Vagina (tissue), 2 donors: ENCODE measurements at regions not wholly inside any gene's neighbourhood (a gene's known extent, or its start where the extent isn't known, plus 50 kb on each side); places are given as distances from the start of the nearest gene placed in this dataset.

Source experiments
- DNase-seq, 2 donors: peaks; one replicate each; pipeline ENCODE4 v3.0.0-alpha.2; 2017; ENCODE audit errors: extremely low spot score in 2 of 2
- H3K27ac ChIP-seq: fragments of 200-600 bp; sonication (generic); one replicate; pipeline ENCODE4 v1.5.1; 2019
- H3K27me3 ChIP-seq: fragments of 200-600 bp; sonication (generic); one replicate; pipeline ENCODE4 v1.5.1; 2019
- H3K36me3 ChIP-seq, 2 donors: fragments of 200-600 bp; sonication (generic); one replicate each; pipeline ENCODE4 v1.5.1; 2017 to 2019
- H3K4me1 ChIP-seq: fragments of 200-600 bp; sonication (generic); one replicate; pipeline ENCODE4 v1.5.1; 2019
- H3K4me3 ChIP-seq, 2 donors: fragments of 200-600 bp; sonication (generic); 1 replicate in 1 of 2; 2 replicates in 1 of 2; pipeline ENCODE4 v1.5.1; 2016 to 2019
- H3K9me3 ChIP-seq: fragments of 200-600 bp; sonication (generic); one replicate; pipeline ENCODE4 v1.5.1; 2019
- POLR2A ChIP-seq, 2 donors: fragments of 450-650 bp; IDR thresholded peaks; one replicate each; pipeline ENCODE4 v1.6.1; 2017; ENCODE audit warnings: antibody characterized with exemption in 2 of 2, mild to moderate bottlenecking in 2 of 2, moderate library complexity in 2 of 2
- POLR2AphosphoS5 ChIP-seq, 2 donors: sonication (generic); formaldehyde crosslinking; IDR thresholded peaks; one replicate each; pipeline ENCODE4 v1.9.0; 2017; ENCODE audit warnings: antibody characterized with exemption in 2 of 2, mild to moderate bottlenecking in 2 of 2, low read depth in 1 of 2; ENCODE audit not compliant: insufficient read depth in 1 of 2
- intact Hi-C: fragments of 100-400 bp; cut with DNase I; formaldehyde crosslinking; loops from one replicate; pipeline ENCODE4 v1.15.1; 2023
- TF ChIP-seq, protein P1 (sequence below), 3 experiments: fragments of 450-650 bp in 2 of 3; fragments of 200-600 bp in 1 of 3; sonication (generic) in 1 of 3; IDR thresholded peaks; one replicate each; pipeline ENCODE4 v1.5.1; 2017 to 2019; ENCODE audit warnings: antibody characterized with exemption in 3 of 3, mild to moderate bottlenecking in 2 of 3, moderate library complexity in 2 of 3

DNA sequence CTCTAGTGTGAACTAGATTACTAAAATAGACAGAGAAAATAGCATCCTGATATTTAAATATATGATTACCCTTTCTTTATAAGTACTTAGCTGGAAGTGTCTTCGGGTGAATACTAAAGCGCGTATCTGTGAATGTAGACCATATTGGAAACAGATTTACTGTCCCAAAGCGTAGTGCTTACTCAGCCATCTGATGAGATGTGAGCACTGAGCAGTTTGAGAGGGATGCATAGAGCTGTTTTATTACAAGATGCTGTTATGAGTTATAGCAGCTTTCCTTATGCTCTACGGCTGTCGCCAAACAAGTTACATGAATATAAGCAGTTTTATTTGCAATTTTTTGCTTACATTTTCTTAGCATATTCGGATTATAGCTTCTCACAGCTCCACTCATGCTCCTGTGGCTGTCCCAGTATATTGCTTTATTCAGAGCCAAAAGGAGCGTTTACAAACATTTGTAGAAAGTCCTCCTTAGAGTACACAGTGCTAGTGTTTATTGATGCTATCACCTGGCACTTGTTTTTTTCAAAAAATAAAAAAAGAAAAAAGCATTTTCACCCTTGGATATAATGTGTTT lies 981.4 kb upstream of the WWC1 start:
- Histone ChIP-seq H3K27me3 (no peaks in the 10 kb centered on the region), H3K27ac (no peak overlapping the region), H3K4me3 (no peak overlapping the region), H3K36me3 (no peaks in the 10 kb centered on the region), H3K4me1 (no peaks in the 10 kb centered on the region), H3K9me3 (no peaks in the 10 kb centered on the region)
- DNase-seq = no peak
- TF ChIP-seq, protein P1, sequence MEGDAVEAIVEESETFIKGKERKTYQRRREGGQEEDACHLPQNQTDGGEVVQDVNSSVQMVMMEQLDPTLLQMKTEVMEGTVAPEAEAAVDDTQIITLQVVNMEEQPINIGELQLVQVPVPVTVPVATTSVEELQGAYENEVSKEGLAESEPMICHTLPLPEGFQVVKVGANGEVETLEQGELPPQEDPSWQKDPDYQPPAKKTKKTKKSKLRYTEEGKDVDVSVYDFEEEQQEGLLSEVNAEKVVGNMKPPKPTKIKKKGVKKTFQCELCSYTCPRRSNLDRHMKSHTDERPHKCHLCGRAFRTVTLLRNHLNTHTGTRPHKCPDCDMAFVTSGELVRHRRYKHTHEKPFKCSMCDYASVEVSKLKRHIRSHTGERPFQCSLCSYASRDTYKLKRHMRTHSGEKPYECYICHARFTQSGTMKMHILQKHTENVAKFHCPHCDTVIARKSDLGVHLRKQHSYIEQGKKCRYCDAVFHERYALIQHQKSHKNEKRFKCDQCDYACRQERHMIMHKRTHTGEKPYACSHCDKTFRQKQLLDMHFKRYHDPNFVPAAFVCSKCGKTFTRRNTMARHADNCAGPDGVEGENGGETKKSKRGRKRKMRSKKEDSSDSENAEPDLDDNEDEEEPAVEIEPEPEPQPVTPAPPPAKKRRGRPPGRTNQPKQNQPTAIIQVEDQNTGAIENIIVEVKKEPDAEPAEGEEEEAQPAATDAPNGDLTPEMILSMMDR (IDR thresholded peaks at IDR 0.05) = no peak
- TF ChIP-seq POLR2A (IDR thresholded peaks at IDR 0.05) (no peak), POLR2AphosphoS5 (IDR thresholded peaks at IDR 0.05; ENCODE audit: insufficient read depth in 1 of 2, low read depth in 1 of 2) (no peak)
- intact Hi-C loops = no loop called here

DNA sequence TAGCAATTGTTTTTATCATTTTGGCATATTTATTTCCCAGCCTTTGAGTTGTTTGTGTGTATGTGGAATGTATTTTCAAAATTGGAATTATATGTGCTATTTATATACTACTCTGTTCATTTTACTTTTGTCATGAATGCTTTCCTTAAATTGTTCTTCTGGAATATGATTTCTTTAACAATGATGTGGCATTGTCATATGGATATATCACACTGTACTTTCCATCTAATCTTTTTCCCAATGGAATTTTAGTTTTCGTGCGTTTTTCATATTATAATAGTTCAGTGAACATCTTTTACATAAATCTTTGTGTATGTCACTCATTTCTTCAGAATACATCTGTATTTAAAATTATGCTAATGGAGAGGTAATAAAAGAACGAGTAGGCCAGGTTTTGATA lies 980.1 kb upstream of the WWC1 start:
- intact Hi-C loops = no loop called here
- DNase-seq = no peak

DNA sequence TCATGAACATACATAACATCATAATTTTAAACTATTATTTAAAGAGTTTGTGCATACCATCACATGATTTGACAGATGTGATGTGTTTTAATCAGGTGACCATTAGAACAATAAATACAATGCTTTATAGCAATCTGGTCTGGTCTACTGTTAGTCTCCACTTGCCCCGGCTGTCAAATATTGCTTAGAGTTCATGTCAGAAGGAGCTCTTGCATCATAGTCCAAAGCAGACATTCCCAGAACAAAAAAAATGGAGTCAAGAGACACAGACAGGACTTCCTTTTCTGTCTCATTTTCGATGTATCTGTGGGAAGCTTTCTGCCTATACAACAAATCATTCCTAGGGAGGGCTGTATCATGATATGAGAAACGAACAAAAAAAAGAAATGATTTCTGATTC lies 979.2 kb upstream of the WWC1 start:
- no peak for DNase-seq
- Histone ChIP-seq H3K4me3 (no peak overlapping the region), H3K9me3 (no peaks in the 10 kb centered on the region), H3K4me1 (no peaks in the 10 kb centered on the region), H3K36me3 (no peaks in the 10 kb centered on the region), H3K27ac (no peak overlapping the region), H3K27me3 (no peaks in the 10 kb centered on the region)
- intact Hi-C loops = no loop called here
- TF ChIP-seq, protein P1 (IDR thresholded peaks at IDR 0.05) = no peak
- TF ChIP-seq POLR2A (IDR thresholded peaks at IDR 0.05) = no peak
- TF ChIP-seq POLR2AphosphoS5 (IDR thresholded peaks at IDR 0.05; ENCODE audit: insufficient read depth in 1 of 2, low read depth in 1 of 2) = no peak

More for the DNA sequence above, 980.1 kb upstream of the WWC1 start:
- no peaks in the 10 kb centered on the region for H3K4me1 ChIP-seq
- TF ChIP-seq, protein P1 (IDR thresholded peaks at IDR 0.05) = no peak
- TF ChIP-seq POLR2AphosphoS5 (IDR thresholded peaks at IDR 0.05; ENCODE audit: insufficient read depth in 1 of 2, low read depth in 1 of 2) (no peak), POLR2A (IDR thresholded peaks at IDR 0.05) (no peak)
- no peaks in the 10 kb centered on the region for H3K9me3 ChIP-seq
- H3K36me3 ChIP-seq = no peaks in the 10 kb centered on the region
- no peak overlapping the region for H3K27ac ChIP-seq
- H3K4me3 ChIP-seq = no peak overlapping the region
- H3K27me3 ChIP-seq = no peaks in the 10 kb centered on the region

DNA sequence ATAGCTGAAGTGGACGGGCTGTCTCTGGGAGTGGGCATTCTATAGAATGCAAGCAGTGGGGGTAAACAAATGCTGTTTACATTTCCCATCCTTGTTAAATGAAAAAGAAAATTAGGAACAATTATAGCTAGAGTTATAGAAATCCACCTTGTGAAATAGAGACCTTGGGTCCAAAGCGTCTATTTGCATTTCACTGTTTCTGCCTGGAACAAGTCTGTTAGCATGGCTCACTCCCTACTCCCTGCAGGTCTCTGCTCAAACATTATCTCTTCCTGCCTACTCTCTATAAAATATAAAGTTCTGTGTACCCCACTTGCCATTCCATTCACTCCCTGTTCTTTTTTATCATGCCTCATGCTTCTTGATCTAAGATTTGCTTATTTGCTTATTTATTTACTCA lies 975.7 kb upstream of the WWC1 start:
- H3K4me1 ChIP-seq = no peaks in the 10 kb centered on the region
- no peaks in the 10 kb centered on the region for H3K9me3 ChIP-seq
- no peak for DNase-seq
- H3K36me3 ChIP-seq = no peaks in the 10 kb centered on the region
- intact Hi-C loops = no loop called here
- H3K27ac ChIP-seq = no peak overlapping the region
- no peak overlapping the region for H3K4me3 ChIP-seq
- TF ChIP-seq, protein P1 (IDR thresholded peaks at IDR 0.05) = no peak
- TF ChIP-seq POLR2AphosphoS5 (IDR thresholded peaks at IDR 0.05; ENCODE audit: insufficient read depth in 1 of 2, low read depth in 1 of 2) = no peak
- no peak for TF ChIP-seq POLR2A (IDR thresholded peaks at IDR 0.05)
- no peaks in the 10 kb centered on the region for H3K27me3 ChIP-seq

DNA sequence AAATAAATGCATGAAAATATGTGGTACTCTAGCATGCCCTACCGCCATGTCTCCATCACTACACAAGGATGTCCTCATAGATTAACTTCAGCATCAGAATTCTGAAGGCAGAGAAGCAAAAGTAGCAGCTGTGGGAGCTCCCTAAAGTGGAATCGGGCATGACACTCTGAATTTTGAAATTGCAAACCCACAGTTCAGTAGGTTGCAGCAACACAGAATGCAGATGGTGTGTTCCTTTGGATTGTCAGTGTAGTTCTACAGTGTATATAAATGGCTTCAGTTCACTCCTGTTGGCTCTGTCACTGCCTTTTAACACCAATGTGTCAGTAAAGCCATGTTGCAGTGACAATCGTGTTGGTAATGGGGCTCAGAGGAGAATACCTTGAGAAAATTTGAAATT lies 973.6 kb upstream of the WWC1 start:
- Histone ChIP-seq H3K9me3 (no peaks in the 10 kb centered on the region), H3K27me3 (no peaks in the 10 kb centered on the region), H3K4me3 (no peak overlapping the region), H3K36me3 (no peaks in the 10 kb centered on the region), H3K4me1 (no peaks in the 10 kb centered on the region), H3K27ac (no peak overlapping the region)
- TF ChIP-seq, protein P1 (IDR thresholded peaks at IDR 0.05) = no peak
- intact Hi-C loops = no loop called here
- no peak for DNase-seq
